IMR-90 (cell line): ENCODE measurements at regions not wholly inside any gene's neighbourhood (a gene's known extent, or its start where the extent isn't known, plus 50 kb on each side); places are given as distances from the start of the nearest gene placed in this dataset.

Experiments
- ATAC-seq: fragments of 200-7000 bp; cut with Tn5 transposase; 2 replicates; pipeline ENCODE4 v1.9.1; 2020; ENCODE audit warnings: low read depth, mild to moderate bottlenecking, moderate library complexity
- BruUV-seq: library from RNA; stranded (reverse); fragments of 400-500 nt; replicated peaks from 2 replicates; lab custom pipeline; 2021; lab: Mats Ljungman, UMichigan
- CTCF ChIA-PET: fragments of 300-600 bp; formaldehyde crosslinking; extraction: SDS; loops from one replicate; lab custom pipeline; 2021; ENCODE audit warnings: antibody characterized with exemption; lab: Yijun Ruan, JAX
- POLR2A ChIA-PET: fragments of 300-600 bp; sonication (Branson Sonifier 250); formaldehyde crosslinking; loops from one replicate; lab custom pipeline; 2022; ENCODE audit warnings: antibody characterized with exemption; ENCODE audit not compliant: unreplicated experiment; lab: Charles Lee
- DNase-seq: peaks from one replicate; pipeline ENCODE4 v3.0.0; 2013
- H2AFZ ChIP-seq: replicated peaks from 2 replicates; pipeline ENCODE3; 2013; ENCODE audit warnings: low read length, mild to moderate bottlenecking; ENCODE audit not compliant: poor library complexity
- H2AK5ac ChIP-seq: 2 replicates; pipeline ENCODE4 v1.6.1; 2013; ENCODE audit warnings: low read depth, low read length, inconsistent platforms
- H2AK9ac ChIP-seq: replicated peaks from 2 replicates; pipeline ENCODE3; 2013; ENCODE audit warnings: mild to moderate bottlenecking, low read depth, low read length, moderate library complexity; ENCODE audit not compliant: poor library complexity
- H2BK120ac ChIP-seq: 2 replicates; pipeline ENCODE4 v1.6.1; 2013; ENCODE audit warnings: low read depth, low read length, inconsistent platforms
- H2BK15ac ChIP-seq: 3 replicates; pipeline ENCODE4 v1.6.1; 2013; ENCODE audit warnings: low read depth, low read length, inconsistent platforms
- H2BK20ac ChIP-seq: 2 replicates; pipeline ENCODE4 v1.6.1; 2013; ENCODE audit warnings: low read depth, mild to moderate bottlenecking, inconsistent platforms, low read length, moderate library complexity
- H2BK5ac ChIP-seq: 2 replicates; pipeline ENCODE4 v1.6.1; 2013; ENCODE audit warnings: mild to moderate bottlenecking, low read depth, low read length, inconsistent platforms; ENCODE audit not compliant: poor library complexity, severe bottlenecking
- H3K14ac ChIP-seq: replicated peaks from 2 replicates; pipeline ENCODE4 v1.6.1; 2013; ENCODE audit warnings: low read depth, low read length, inconsistent platforms
- H3K18ac ChIP-seq: 2 replicates; pipeline ENCODE4 v1.6.1; 2013; ENCODE audit warnings: low read depth, low read length, control low read depth
- H3K23ac ChIP-seq: 2 replicates; pipeline ENCODE4 v1.6.1; 2013; ENCODE audit warnings: low read depth, low read length, inconsistent platforms
- H3K27ac ChIP-seq: 2 replicates; pipeline ENCODE4 v1.5.1; 2013; ENCODE audit warnings: mild to moderate bottlenecking, control low read depth, low read length; ENCODE audit not compliant: insufficient read depth
- H3K27me3 ChIP-seq: 2 replicates; pipeline ENCODE4 v1.6.1; 2013; ENCODE audit warnings: low read length; ENCODE audit not compliant: control insufficient read depth, insufficient read depth
- H3K36me3 ChIP-seq: 2 replicates; pipeline ENCODE4 v1.6.1; 2013; ENCODE audit warnings: low read length, mixed read lengths; ENCODE audit not compliant: control insufficient read depth, insufficient read depth
- H3K4ac ChIP-seq: 2 replicates; pipeline ENCODE4 v1.6.1; 2013; ENCODE audit warnings: low read depth, low read length, inconsistent platforms
- H3K4me1 ChIP-seq: 2 replicates; pipeline ENCODE4 v1.6.1; 2013; ENCODE audit warnings: low read length, mixed read lengths; ENCODE audit not compliant: control insufficient read depth, insufficient read depth
- H3K4me2 ChIP-seq: 2 replicates; pipeline ENCODE4 v1.6.1; 2013; ENCODE audit warnings: low read depth, mild to moderate bottlenecking, control low read depth, low read length, moderate library complexity
- H3K4me3 ChIP-seq: 2 replicates; pipeline ENCODE4 v1.5.1; 2013; ENCODE audit warnings: low read depth, mild to moderate bottlenecking, control low read depth, low read length, moderate library complexity; ENCODE audit not compliant: insufficient read depth
- H3K56ac ChIP-seq: 2 replicates; pipeline ENCODE4 v1.6.1; 2013; ENCODE audit warnings: low read length, inconsistent platforms; ENCODE audit not compliant: insufficient read depth; ENCODE audit errors: extremely low read depth
- H3K79me1 ChIP-seq, 2 experiments: 2 replicates each; pipeline ENCODE4 v1.6.1; 2013; ENCODE audit warnings: low read length in 2 of 2, inconsistent platforms in 1 of 2, low read depth in 1 of 2
- H3K9ac ChIP-seq: 2 replicates; pipeline ENCODE4 v1.6.1; 2013; ENCODE audit warnings: low read depth, low read length, control low read depth
- H3K9me1 ChIP-seq: 2 replicates; pipeline ENCODE4 v1.6.1; 2013; ENCODE audit warnings: low read length, inconsistent platforms; ENCODE audit not compliant: insufficient read depth
- H3K9me3 ChIP-seq: 2 replicates; pipeline ENCODE4 v1.6.1; 2013; ENCODE audit warnings: low read length; ENCODE audit not compliant: control insufficient read depth, insufficient read depth
- H4K20me1 ChIP-seq: 2 replicates; pipeline ENCODE4 v1.6.1; 2013; ENCODE audit warnings: low read length, inconsistent platforms; ENCODE audit not compliant: insufficient read depth
- H4K5ac ChIP-seq: 2 replicates; pipeline ENCODE4 v1.6.1; 2013; ENCODE audit warnings: mild to moderate bottlenecking, low read depth, low read length, control low read depth
- H4K8ac ChIP-seq, 2 experiments: 2 replicates each; pipeline ENCODE4 v1.6.1; 2013; ENCODE audit warnings: low read depth in 2 of 2, low read length in 2 of 2, control low read depth in 1 of 2, inconsistent platforms in 1 of 2
- H4K91ac ChIP-seq: 2 replicates; pipeline ENCODE4 v1.6.1; 2013; ENCODE audit warnings: low read depth, low read length, inconsistent platforms; ENCODE audit not compliant: insufficient read depth
- BHLHE40 ChIP-seq: fragments of 150-350 bp; IDR thresholded peaks from 2 replicates; pipeline ENCODE4 v1.6.1; 2016; ENCODE audit warnings: mild to moderate bottlenecking, low read depth, low read length
- CEBPB ChIP-seq: IDR thresholded peaks from 2 replicates; pipeline ENCODE4 v1.6.1; 2012; ENCODE audit warnings: low read depth, low read length, improper control_type of control experiment
- CHD1 ChIP-seq: IDR thresholded peaks from 2 replicates; pipeline ENCODE4 v1.6.1; 2012; ENCODE audit warnings: low read depth, low read length, improper control_type of control experiment
- CTCF ChIP-seq: conservative IDR thresholded peaks from 2 replicates; pipeline ENCODE4 v1.5.1; 2012; ENCODE audit warnings: mild to moderate bottlenecking, low read depth, low read length, improper control_type of control experiment
- ELK1 ChIP-seq: fragments of 150-350 bp; IDR thresholded peaks from 2 replicates; pipeline ENCODE4 v1.6.1; 2016; ENCODE audit warnings: low read depth, mild to moderate bottlenecking, low read length, moderate library complexity, borderline replicate concordance
- FOS ChIP-seq: fragments of 150-350 bp; IDR thresholded peaks from 2 replicates; pipeline ENCODE4 v1.6.1; 2016; ENCODE audit warnings: low read depth, low read length
- MAFK ChIP-seq: IDR thresholded peaks from 2 replicates; pipeline ENCODE4 v1.6.1; 2012; ENCODE audit warnings: low read depth, low read length, improper control_type of control experiment
- MAZ ChIP-seq: IDR thresholded peaks from 2 replicates; pipeline ENCODE4 v1.6.1; 2012; ENCODE audit warnings: low read depth, mild to moderate bottlenecking, low read length, improper control_type of control experiment, moderate library complexity, borderline replicate concordance
- MXI1 ChIP-seq: IDR thresholded peaks from 2 replicates; pipeline ENCODE4 v1.6.1; 2012; ENCODE audit warnings: low read depth, mild to moderate bottlenecking, low read length, moderate library complexity, borderline replicate concordance
- NFE2L2 ChIP-seq: fragments of 150-350 bp; IDR thresholded peaks from 2 replicates; pipeline ENCODE4 v1.6.1; 2016; ENCODE audit warnings: low read depth, mild to moderate bottlenecking, low read length
- POLR2A ChIP-seq: IDR thresholded peaks from 2 replicates; pipeline ENCODE4 v1.6.1; 2012; ENCODE audit warnings: mild to moderate bottlenecking, low read depth, low read length
- RAD21 ChIP-seq: IDR thresholded peaks from 2 replicates; pipeline ENCODE4 v1.6.1; 2012; ENCODE audit warnings: low read length, improper control_type of control experiment
- RCOR1 ChIP-seq: IDR thresholded peaks from 2 replicates; pipeline ENCODE4 v1.6.1; 2012; ENCODE audit warnings: mild to moderate bottlenecking, low read length, improper control_type of control experiment; ENCODE audit not compliant: insufficient replicate concordance
- RFX5 ChIP-seq: IDR thresholded peaks from 2 replicates; pipeline ENCODE4 v1.8.0; 2012; ENCODE audit warnings: low read depth, mild to moderate bottlenecking, low read length, moderate library complexity
- SMC3 ChIP-seq: fragments of 150-350 bp; IDR thresholded peaks from 2 replicates; pipeline ENCODE4 v1.6.1; 2016; ENCODE audit warnings: low read depth, mild to moderate bottlenecking, antibody characterized with exemption, low read length, moderate library complexity
- WGBS, 2 experiments: methylation state at CpG; one replicate each; pipeline versions ENCODE4 v1.1.5 to v1.1.7; 2013; ENCODE audit warnings: missing lambda C conversion rate in 2 of 2; ENCODE audit not compliant: insufficient read length in 1 of 2; ENCODE audit errors: extremely low coverage in 2 of 2; 5-methylcytosine and 5-hydroxymethylcytosine counted together
- dilution Hi-C: fragments of 300-500 bp; cut with HindIII; formaldehyde crosslinking; loops from one replicate; pipeline ENCODE4 v1.14.3; 2018; ENCODE audit warnings: low sequenced_read_pairs; ENCODE audit not compliant: unreplicated experiment
- in situ Hi-C: fragments of 300-500 bp; cut with MboI; formaldehyde crosslinking; loops from 3 replicates; pipeline ENCODE4 v1.14.3; 2019; ENCODE audit warnings: low sequenced_read_pairs, inconsistent platforms, mixed read lengths
- intact Hi-C: fragments of 100-400 bp; cut with micrococcal nuclease; formaldehyde crosslinking; loops from 2 replicates; pipeline ENCODE4 v1.10.0; 2022
- TF ChIP-seq, protein P1 (sequence below): fragments of 150-350 bp; IDR thresholded peaks from 2 replicates; pipeline ENCODE4 v1.6.1; 2017; ENCODE audit warnings: mild to moderate bottlenecking, antibody characterized with exemption, low read length, low read depth

DNA sequence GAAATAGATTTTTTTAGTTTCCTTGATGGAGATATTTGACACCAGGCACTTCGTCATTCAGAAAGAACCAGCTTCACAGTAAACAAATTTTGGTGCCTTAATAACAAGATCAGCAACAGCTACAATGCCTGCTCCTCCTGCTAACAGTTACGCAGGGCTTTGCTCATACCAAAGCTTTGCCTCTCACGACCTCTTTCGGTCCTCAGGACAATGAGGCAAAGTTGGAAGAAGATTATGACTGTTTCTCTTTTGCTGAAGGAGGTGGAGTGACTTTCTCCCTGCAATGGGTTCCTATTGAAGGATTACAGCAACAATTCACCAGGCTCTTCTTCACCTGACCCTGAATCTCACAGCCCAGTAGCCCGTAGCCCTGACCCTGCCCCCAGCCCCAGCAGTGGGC, 440.1 kb downstream of the PREX1 start:
- H2AK9ac ChIP-seq: no peak overlapping the region
- in situ Hi-C loops: no loop called here
- H2AK5ac ChIP-seq: no peak overlapping the region
- ChIA-PET CTCF (no interaction called here), POLR2A (no interaction called here)
- no peak overlapping the region for H3K14ac ChIP-seq
- no peak overlapping the region for H3K56ac ChIP-seq
- no peak overlapping the region for H4K5ac ChIP-seq
- H3K79me1 ChIP-seq: no peaks in the 10 kb centered on the region
- H2BK5ac ChIP-seq: no peak overlapping the region
- H2AFZ ChIP-seq: no peak overlapping the region
- BruUV-seq: no TSS peak
- H3K9me3 ChIP-seq: no peaks in the 10 kb centered on the region
- no peak overlapping the region for H3K27ac ChIP-seq
- no peak for ATAC-seq
- no peaks in the 10 kb centered on the region for H3K36me3 ChIP-seq
- H2BK20ac ChIP-seq: no peak overlapping the region
- intact Hi-C loops: no loop called here
- H4K8ac ChIP-seq: no peak overlapping the region
- TF ChIP-seq, protein P1, sequence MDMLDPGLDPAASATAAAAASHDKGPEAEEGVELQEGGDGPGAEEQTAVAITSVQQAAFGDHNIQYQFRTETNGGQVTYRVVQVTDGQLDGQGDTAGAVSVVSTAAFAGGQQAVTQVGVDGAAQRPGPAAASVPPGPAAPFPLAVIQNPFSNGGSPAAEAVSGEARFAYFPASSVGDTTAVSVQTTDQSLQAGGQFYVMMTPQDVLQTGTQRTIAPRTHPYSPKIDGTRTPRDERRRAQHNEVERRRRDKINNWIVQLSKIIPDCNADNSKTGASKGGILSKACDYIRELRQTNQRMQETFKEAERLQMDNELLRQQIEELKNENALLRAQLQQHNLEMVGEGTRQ: no peak
- TF ChIP-seq CHD1: no peak
- TF ChIP-seq CTCF: no peak
- no peak for TF ChIP-seq CEBPB
- no peak for TF ChIP-seq MAZ
- no peak for TF ChIP-seq RFX5
- TF ChIP-seq ELK1: no peak
- no peak for TF ChIP-seq POLR2A
- no peak for TF ChIP-seq BHLHE40
- no peak for TF ChIP-seq MAFK
- no peak for TF ChIP-seq FOS
- no peak for TF ChIP-seq RAD21
- no peak for TF ChIP-seq MXI1
- TF ChIP-seq SMC3: no peak
- TF ChIP-seq NFE2L2: no peak
- no peak for TF ChIP-seq RCOR1
- H3K18ac ChIP-seq: no peak overlapping the region
- dilution Hi-C loops: no loop called here
- H3K9ac ChIP-seq: no peak overlapping the region
- no peaks in the 10 kb centered on the region for H3K9me1 ChIP-seq
- H2BK120ac ChIP-seq: no peak overlapping the region
- H3K23ac ChIP-seq: no peak overlapping the region
- H2BK15ac ChIP-seq: no peak overlapping the region
- H4K91ac ChIP-seq: no peak overlapping the region
- no peak for DNase-seq
- no peaks in the 10 kb centered on the region for H4K20me1 ChIP-seq
- H3K4me3 ChIP-seq: no peak overlapping the region
- WGBS, 2 experiments: no CpG with 5 or more reads among the region's 5 CpGs
- H3K27me3 ChIP-seq: no peaks in the 10 kb centered on the region; the same call in 1 of the 2 replicates
- no peaks in the 10 kb centered on the region for H3K4me1 ChIP-seq
- no peak overlapping the region for H3K4ac ChIP-seq
- H3K4me2 ChIP-seq: no peak overlapping the region
